ENCODE measurements at regions not wholly inside any gene's neighbourhood (a gene's known extent, or its start where the extent isn't known, plus 50 kb on each side); places are given as distances from the start of the nearest gene placed in this dataset.
"Not testable (repeated sequence)": the region's sequence is repeated elsewhere in the genome, so short reads cannot be mapped to it uniquely, and the experiment has no call there.

- peak; percentile 0 for DNase-seq (ENCODE audit: low read depth, low spot score)
Observed at GRCh38 chr15:32536507-32537172, 56.6 kb upstream of the GOLGA8N start.

DNA sequence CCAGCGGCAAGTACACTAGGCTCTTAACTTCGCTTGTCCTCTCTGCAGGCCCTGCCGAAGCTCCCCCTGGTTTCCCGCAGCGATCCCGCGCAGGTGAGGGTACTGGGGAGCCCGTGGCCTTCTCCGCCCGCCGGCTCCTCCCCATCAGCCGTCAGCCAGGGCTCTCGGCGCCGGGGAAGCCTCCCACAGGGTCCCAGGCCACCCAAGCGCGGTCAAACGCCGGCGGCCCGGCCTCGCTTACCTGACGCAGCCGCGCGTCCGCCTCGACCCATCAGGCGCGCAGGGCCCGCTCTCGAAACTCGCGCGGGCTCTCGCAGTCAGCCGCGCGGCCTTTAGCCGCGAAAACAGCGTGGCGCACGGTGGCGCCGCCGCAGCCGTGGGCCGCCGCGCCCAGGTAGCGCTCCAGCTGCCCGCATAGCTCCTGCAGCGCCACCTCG lies 57.2 kb upstream of the GOLGA8N start:
- not testable (repeated sequence) for DNase-seq (ENCODE audit: low read depth, low spot score)

DNA sequence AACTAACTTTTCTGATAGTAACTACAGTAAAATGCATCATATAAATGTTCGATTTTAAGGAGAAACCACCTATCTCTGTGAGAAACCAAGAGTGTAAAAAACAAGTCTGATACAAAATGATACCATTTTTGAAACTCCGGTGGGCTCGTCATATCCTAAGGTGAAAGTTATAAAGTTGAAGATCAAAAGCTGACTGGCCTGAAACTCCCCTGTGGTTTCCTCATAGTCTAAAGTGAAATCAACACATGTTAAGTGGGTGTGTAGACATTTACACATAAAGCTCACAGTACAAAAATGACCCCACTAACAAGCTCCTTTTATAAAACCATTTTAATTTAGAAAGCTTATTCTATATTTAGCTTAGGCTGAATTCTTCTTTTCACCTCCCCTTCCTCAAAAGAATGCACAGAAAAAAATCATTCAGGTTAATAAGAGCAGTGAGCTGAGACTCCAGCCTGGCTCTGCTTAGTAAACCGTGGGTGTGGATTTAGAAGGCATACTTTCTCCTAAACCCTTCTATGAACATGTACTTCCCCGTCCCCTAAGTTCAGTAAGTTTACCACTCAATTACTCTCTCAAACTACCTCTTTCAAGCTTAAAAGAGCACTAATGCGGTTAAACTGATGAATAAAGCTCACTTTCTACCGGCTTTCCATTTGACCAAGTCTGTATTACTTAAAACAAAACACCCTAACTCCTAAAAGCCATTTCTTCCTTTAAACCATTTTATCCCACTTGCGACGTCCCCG lies 57.9 kb upstream of the GOLGA8N start:
- not testable (repeated sequence) for DNase-seq (ENCODE audit: low read depth, low spot score)

- not testable (repeated sequence) for DNase-seq (ENCODE audit: low read depth, low spot score)
Observed at GRCh38 chr15:32522900-32523299, 67.5 kb upstream of the GOLGA8O start.

- DNase-seq (ENCODE audit: low read depth, low spot score) = not testable (repeated sequence)
Observed at GRCh38 chr15:32522421-32522820, 67.0 kb upstream of the GOLGA8O start.

GRCh38 chr15:32518976-32519375 lies 63.5 kb upstream of the GOLGA8O start:
- not testable (repeated sequence) for DNase-seq (ENCODE audit: low read depth, low spot score)

DNA sequence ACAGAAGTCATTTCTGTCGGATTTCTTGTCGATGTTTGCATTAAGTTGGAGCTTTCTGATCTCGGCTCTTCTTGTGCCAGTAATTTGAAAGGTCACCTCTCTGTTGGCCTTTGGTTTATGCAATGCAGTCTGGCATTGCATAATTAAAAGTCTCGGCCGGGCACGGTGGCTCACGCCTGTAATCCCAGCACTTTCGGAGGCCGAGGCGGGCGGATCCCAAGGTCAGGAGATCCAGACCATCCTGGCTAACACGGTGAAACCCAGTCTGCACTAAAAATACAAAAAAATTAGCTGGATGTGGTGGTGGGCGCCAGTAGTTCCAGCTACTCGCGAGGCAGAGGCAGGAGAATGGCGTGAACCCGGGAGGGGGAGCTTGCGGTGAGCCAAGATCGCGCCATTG lies 62.6 kb upstream of the GOLGA8O start:
- DNase-seq (ENCODE audit: low read depth, low spot score) = not testable (repeated sequence)

GRCh38 chr15:32516954-32517353 lies 61.5 kb upstream of the GOLGA8O start:
- not testable (repeated sequence) for DNase-seq (ENCODE audit: low read depth, low spot score)

DNA sequence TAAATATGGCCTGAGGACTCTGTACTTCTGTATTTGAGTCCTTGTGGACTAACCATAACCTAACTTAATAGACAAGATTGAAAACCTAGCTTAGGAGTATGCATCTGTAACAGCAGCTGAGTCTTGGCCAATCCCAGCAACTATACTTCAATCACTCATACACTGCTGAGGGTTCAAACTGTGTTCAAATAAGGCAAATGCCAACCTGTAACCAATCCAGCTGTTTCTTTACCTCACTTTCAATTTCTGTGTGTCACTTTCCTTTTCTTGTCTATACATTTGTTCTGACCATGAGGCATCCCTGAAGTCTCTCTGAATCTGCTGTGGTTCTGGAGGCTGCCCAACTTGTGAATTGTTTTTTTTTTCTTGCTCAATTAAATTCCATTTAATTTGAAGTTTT lies 57.9 kb upstream of the GOLGA8O start:
- DNase-seq (ENCODE audit: low read depth, low spot score) = not testable (repeated sequence)

DNA sequence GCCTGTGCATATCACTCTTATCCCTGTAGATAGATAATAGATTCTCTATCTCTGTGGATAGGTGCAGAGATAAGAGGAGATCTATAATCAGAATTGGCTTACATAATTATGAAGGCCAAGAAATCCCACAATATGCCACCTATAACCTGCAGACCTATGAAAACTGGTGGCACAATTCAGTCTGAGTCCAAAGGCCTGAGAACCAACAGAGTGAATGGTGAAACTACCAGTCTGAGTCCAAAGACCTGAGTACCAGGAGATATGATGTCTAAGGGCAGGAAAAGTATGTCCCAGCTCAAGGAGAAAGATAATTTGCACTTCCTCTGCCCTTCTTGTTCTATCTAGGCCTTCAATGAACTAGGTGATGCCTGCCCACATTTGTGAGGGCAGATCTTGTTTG lies 54.6 kb upstream of the GOLGA8O start:
- not testable (repeated sequence) for DNase-seq (ENCODE audit: low read depth, low spot score)

DNA sequence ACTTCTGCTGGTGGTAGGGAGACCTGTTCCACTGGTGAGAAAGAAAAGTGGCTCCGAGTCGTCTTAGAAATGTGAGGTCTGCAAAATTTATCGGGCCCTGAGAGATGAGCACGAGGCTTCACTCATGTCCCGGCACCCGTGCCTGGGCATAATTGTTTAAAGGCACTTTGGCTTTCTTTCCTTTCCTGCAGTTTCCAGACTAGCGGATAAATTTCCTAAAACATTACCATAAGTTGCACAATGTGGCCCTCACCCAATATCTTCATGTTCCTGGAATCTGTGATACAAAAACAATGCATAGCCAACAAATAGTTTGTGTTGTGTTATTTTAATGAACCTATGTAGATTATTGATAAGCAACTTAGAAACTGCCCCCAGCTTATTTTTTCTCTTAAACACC lies 52.6 kb upstream of the GOLGA8O start:
- DNase-seq (ENCODE audit: low read depth, low spot score) = not testable (repeated sequence)

DNA sequence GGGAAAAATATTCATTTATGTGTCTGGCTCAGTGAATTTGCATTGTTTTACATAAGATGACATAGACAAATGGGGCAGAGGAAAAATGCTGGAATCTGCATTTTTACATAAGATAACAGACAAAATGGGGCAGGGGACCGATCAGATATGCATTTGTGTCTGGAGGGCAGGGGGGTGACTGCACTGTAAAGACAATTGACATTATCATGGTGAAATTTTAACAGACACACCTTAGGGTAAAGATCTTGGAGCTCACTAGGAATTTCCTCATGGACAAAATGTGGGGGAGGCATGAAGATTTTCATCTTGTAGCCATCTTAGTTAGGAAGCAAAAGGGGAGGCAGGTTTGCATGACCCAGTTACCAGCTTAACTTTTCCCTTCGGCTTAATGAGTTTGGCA lies 51.4 kb upstream of the GOLGA8O start:
- not testable (repeated sequence) for DNase-seq (ENCODE audit: low read depth, low spot score)

GRCh38 chr15:32505633-32506032 lies 50.2 kb upstream of the GOLGA8O start:
- not testable (repeated sequence) for DNase-seq (ENCODE audit: low read depth, low spot score)

Measured in activated CD4-positive, CD25-positive, alpha-beta regulatory T cell treated with anti-CD3 and anti-CD28 coated beads, Interleukin-2, amount 50 U/mL, for 16 hours (primary cell).